BJ (cell line): ENCODE measurements at regions not wholly inside any gene's neighbourhood (a gene's known extent, or its start where the extent isn't known, plus 50 kb on each side); places are given as distances from the start of the nearest gene placed in this dataset.

ENCODE experiments used
- CTCF ChIA-PET: fragments of 350-600 bp; formaldehyde crosslinking; extraction: SDS; loops from one replicate; lab custom pipeline; 2021; ENCODE audit warnings: antibody characterized with exemption, inconsistent platforms; lab: Yijun Ruan, JAX
- POLR2A ChIA-PET: fragments of 300-600 bp; sonication (Branson Sonifier 250); formaldehyde crosslinking; extraction: SDS; loops from one replicate; lab custom pipeline; 2021; ENCODE audit warnings: antibody characterized with exemption; lab: Charles Lee
- DNase-seq: peaks from one replicate; pipeline ENCODE4 v3.0.0-alpha.2; 2011; ENCODE audit warnings: low read depth
- H3K27me3 ChIP-seq: 2 replicates; pipeline ENCODE4 v1.6.0; 2011; ENCODE audit warnings: low read length; ENCODE audit not compliant: control insufficient read depth, insufficient read depth
- H3K36me3 ChIP-seq: 2 replicates; pipeline ENCODE4 v1.5.1; 2011; ENCODE audit warnings: low read length; ENCODE audit not compliant: control insufficient read depth, insufficient read depth
- H3K4me3 ChIP-seq: 2 replicates; pipeline ENCODE4 v1.5.1; 2011; ENCODE audit warnings: low read depth, mild to moderate bottlenecking, control low read depth, low read length
- TF ChIP-seq, protein P1 (sequence below): IDR thresholded peaks from 2 replicates; pipeline ENCODE4 v1.5.1; 2011; ENCODE audit warnings: low read depth, mild to moderate bottlenecking, control low read depth, inconsistent platforms, low read length, moderate library complexity; ENCODE audit not compliant: insufficient read depth

DNA sequence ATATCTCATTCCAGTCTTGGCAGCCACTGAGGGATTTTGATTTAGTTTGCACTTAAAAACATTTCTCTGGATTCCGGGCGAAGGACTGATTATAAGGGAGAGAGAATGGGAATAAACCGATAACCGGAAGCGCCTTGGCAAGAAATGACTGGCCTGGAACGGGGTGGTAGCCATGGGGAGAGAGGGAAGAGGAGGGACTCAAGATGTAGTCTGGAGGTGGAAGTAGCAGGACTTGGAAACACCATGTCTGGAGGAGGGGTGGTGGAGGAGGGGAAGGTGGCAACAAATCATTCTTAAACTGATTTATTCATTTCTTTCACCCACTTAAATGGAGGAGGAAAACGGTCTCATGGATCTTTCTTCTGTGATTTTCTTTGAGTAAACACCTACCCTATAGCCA, 238.1 kb downstream of the REEP3 start:
- ChIA-PET POLR2A (no interaction called here), CTCF (no interaction called here)
- no peaks in the 10 kb centered on the region for H3K36me3 ChIP-seq
- DNase-seq: no peak
- peaks cover 4% of the 10 kb centered on the region for H3K27me3 ChIP-seq
- H3K4me3 ChIP-seq: no peak overlapping the region
- TF ChIP-seq, protein P1, sequence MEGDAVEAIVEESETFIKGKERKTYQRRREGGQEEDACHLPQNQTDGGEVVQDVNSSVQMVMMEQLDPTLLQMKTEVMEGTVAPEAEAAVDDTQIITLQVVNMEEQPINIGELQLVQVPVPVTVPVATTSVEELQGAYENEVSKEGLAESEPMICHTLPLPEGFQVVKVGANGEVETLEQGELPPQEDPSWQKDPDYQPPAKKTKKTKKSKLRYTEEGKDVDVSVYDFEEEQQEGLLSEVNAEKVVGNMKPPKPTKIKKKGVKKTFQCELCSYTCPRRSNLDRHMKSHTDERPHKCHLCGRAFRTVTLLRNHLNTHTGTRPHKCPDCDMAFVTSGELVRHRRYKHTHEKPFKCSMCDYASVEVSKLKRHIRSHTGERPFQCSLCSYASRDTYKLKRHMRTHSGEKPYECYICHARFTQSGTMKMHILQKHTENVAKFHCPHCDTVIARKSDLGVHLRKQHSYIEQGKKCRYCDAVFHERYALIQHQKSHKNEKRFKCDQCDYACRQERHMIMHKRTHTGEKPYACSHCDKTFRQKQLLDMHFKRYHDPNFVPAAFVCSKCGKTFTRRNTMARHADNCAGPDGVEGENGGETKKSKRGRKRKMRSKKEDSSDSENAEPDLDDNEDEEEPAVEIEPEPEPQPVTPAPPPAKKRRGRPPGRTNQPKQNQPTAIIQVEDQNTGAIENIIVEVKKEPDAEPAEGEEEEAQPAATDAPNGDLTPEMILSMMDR: no peak

DNA sequence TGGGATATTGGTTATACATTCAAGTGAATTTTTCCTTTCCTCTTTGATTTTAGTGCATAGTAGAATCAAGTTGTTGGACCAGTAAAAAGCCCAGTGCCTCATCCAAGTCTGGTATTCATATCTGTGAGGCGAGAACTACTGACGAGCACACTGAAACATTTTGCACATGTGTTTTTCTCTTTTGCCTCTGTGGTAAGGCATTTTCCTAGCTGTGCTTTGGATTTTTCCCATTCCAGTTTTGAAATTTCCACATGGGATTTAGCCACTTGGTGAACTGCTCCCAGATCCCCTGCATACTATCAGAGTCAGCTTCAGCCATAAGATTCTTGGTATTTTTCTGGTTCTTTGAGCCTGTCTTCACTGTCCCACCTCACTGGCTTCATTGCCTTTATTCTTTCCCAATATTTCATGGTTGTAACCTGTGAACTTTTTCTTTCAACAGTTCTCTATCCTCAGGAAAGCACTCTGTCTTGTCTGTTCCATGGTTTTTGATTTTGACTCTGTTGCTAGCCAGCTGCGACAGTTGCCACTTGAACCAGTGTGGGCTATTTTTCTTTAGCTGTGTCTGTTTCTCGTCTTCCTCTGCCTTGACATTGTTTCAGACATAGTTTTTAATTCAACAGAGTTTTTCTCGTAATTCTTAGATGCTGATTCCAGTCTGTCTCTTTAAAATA, 239.0 kb downstream of the REEP3 start:
- peaks cover 4% of the 10 kb centered on the region for H3K27me3 ChIP-seq
- H3K4me3 ChIP-seq: no peak overlapping the region
- CTCF ChIA-PET: interaction anchor here (0.6 to 1.4 kb wide), 4 partner anchors 11 to 484 kb away, joined by 3 to 5 read pairs (median 4); no protein-coding TSS in a partner anchor
- POLR2A ChIA-PET: no interaction called here
- TF ChIP-seq, protein P1: no peak
- H3K36me3 ChIP-seq: no peaks in the 10 kb centered on the region
- DNase-seq: no peak

DNA sequence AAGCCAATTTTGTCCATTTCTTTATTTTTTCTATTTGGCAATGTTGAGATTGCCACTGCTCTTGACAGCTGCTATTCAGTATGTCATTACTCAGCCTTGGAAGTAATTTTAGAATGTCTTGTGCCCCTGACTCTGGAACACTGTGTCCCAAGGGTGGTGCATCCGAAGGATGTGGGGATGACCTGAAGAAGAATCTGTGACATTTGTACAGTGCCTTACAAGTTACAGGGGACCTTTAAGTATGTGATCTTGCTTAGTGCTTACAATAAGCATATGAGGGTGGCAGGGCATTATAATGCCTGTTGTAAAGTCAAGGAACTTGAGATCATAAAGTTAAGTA, 239.5 kb downstream of the REEP3 start:
- no peak overlapping the region for H3K4me3 ChIP-seq
- ChIA-PET POLR2A (no interaction called here), CTCF (interaction anchor here (0.6 to 1.4 kb wide), 4 partner anchors 11 to 485 kb away, joined by 3 to 5 read pairs (median 4); no protein-coding TSS in a partner anchor)
- H3K36me3 ChIP-seq: no peaks in the 10 kb centered on the region
- peaks cover 4% of the 10 kb centered on the region for H3K27me3 ChIP-seq
- DNase-seq: no peak
- TF ChIP-seq, protein P1: no peak

DNA sequence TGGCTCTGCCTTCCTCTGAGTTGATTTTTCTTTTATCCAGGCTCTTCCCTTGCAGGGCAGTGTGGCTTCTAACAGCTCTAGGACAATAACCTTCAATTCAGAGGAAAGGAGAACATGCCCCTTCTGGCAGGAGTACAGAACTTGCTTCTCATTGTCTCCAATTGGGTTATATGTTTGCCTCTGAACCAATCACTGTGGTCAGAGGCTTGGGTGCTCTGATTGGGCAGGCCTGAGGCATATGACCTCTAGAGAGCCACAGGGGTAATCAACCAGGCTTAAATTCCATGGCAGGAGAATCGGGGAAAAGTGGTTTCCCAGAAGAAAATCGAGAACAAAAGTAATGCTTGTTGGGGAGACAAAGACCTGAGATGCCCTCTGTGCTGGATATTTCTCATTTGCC, 240.0 kb downstream of the REEP3 start:
- TF ChIP-seq, protein P1: no peak
- CTCF ChIA-PET: interaction anchor here (0.6 to 1.4 kb wide), 2 partner anchors 23 to 492 kb away, joined by 3 to 5 read pairs; no protein-coding TSS in a partner anchor
- Histone ChIP-seq H3K27me3 (peaks cover 4% of the 10 kb centered on the region), H3K36me3 (no peaks in the 10 kb centered on the region), H3K4me3 (no peak overlapping the region)
- POLR2A ChIA-PET: no interaction called here
- no peak for DNase-seq

DNA sequence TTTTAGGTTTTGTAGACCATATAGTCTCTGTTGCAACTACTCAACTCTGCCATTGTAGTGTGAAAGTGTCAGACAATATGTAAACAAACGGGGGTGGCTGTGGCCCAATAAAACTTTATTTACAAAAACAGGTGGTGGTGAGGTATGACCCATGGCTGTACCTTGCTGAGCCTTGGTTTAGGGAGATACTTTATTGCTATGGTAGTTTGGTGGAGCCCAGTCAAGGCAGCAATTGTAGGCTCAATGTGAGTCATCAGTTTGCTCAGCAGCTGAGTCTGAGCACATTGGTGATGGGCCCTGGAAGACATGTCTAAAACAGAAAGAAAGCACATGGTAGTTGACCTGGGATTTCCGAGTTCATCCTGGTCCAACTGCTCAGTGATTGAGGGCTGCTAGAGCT, 242.5 kb downstream of the REEP3 start:
- no peak for DNase-seq
- ChIA-PET POLR2A (no interaction called here), CTCF (interaction anchor here (1.1 to 1.2 kb wide), 2 partner anchors 43 to 56 kb away, joined by 3 read pairs; no protein-coding TSS in a partner anchor)
- TF ChIP-seq, protein P1: no peak
- Histone ChIP-seq H3K27me3 (peaks cover 4% of the 10 kb centered on the region), H3K4me3 (no peak overlapping the region), H3K36me3 (no peaks in the 10 kb centered on the region)
